H1 (cell line): ENCODE measurements at regions not wholly inside any gene's neighbourhood (a gene's known extent, or its start where the extent isn't known, plus 50 kb on each side); places are given as distances from the start of the nearest gene placed in this dataset.

Experiments used
- CTCF ChIA-PET: fragments of 300-600 bp; sonication (Branson Sonifier 250); formaldehyde crosslinking; loops from one replicate; lab custom pipeline; 2021; ENCODE audit not compliant: partially characterized antibody; lab: Charles Lee
- POLR2A ChIA-PET: fragments of 300-600 bp; sonication (Branson Sonifier 250); formaldehyde crosslinking; loops from one replicate; lab custom pipeline; 2021; ENCODE audit warnings: inconsistent platforms; ENCODE audit not compliant: partially characterized antibody; lab: Charles Lee
- DNase-seq, 2 experiments: peaks; one replicate each; pipeline versions ENCODE4 v3.0.0 to v3.0.0-alpha.2; 2010 to 2022; ENCODE audit warnings: low spot score in 2 of 2, low read depth in 1 of 2, mixed read lengths in 1 of 2
- FAIRE-seq: peaks from 2 replicates; lab custom pipeline; 2011; peaks lifted over from hg19 to GRCh38; lab: Jason Lieb, UNC
- H2AFZ ChIP-seq: 2 replicates; pipeline ENCODE4 v1.8.1; 2012; ENCODE audit warnings: low read length, inconsistent platforms
- H2AK5ac ChIP-seq: 2 replicates; pipeline ENCODE4 v1.6.1; 2013; ENCODE audit warnings: low read depth, low read length
- H2BK120ac ChIP-seq: replicated peaks from 2 replicates; pipeline ENCODE3; 2013; ENCODE audit warnings: low read depth, low read length, inconsistent platforms
- H2BK12ac ChIP-seq: 2 replicates; pipeline ENCODE4 v1.6.1; 2013; ENCODE audit warnings: low read depth, low read length
- H2BK15ac ChIP-seq: 2 replicates; pipeline ENCODE4 v1.6.1; 2013; ENCODE audit warnings: low read length
- H2BK20ac ChIP-seq: 2 replicates; pipeline ENCODE4 v1.6.1; 2013; ENCODE audit warnings: low read length
- H2BK5ac ChIP-seq: 2 replicates; pipeline ENCODE4 v1.6.1; 2013; ENCODE audit warnings: low read depth, low read length
- H3K14ac ChIP-seq: 2 replicates; pipeline ENCODE4 v1.6.1; 2013; ENCODE audit warnings: inconsistent platforms; ENCODE audit not compliant: insufficient read length
- H3K18ac ChIP-seq: 2 replicates; pipeline ENCODE4 v1.6.1; 2013; ENCODE audit warnings: low read length; ENCODE audit errors: extremely low read depth
- H3K23ac ChIP-seq: 2 replicates; pipeline ENCODE4 v1.6.1; 2013; ENCODE audit warnings: inconsistent platforms; ENCODE audit not compliant: insufficient read length
- H3K23me2 ChIP-seq: 2 replicates; pipeline ENCODE4 v1.6.1; 2013; ENCODE audit warnings: low read depth, low read length
- H3K27ac ChIP-seq: 2 replicates; pipeline ENCODE4 v1.6.1; 2011; ENCODE audit warnings: low read depth, low read length, inconsistent platforms
- H3K27me3 ChIP-seq, 4 experiments: replicated peaks in 1 of 4; 1 replicate in 1 of 4; 2 replicates in 3 of 4; pipeline versions ENCODE4 v1.6.1 to v1.8.1; 2011 to 2013; ENCODE audit warnings: low read length in 3 of 4, mild to moderate bottlenecking in 3 of 4, inconsistent platforms in 2 of 4, mixed read lengths in 2 of 4, moderate library complexity in 1 of 4; ENCODE audit not compliant: control insufficient read depth in 3 of 4, insufficient read depth in 3 of 4; ENCODE audit errors: extremely low read depth in 1 of 4
- H3K36me3 ChIP-seq, 4 experiments: 2 replicates each; pipeline versions ENCODE4 v1.6.1 to v1.8.1; 2011 to 2013; ENCODE audit warnings: mild to moderate bottlenecking in 4 of 4, low read length in 3 of 4, moderate library complexity in 2 of 4, control low read depth in 1 of 4, inconsistent platforms in 1 of 4; ENCODE audit not compliant: insufficient read depth in 4 of 4, control insufficient read depth in 2 of 4
- H3K4ac ChIP-seq: replicated peaks from 2 replicates; pipeline ENCODE3; 2013; ENCODE audit warnings: low read length, low read depth, mixed read lengths, inconsistent platforms; ENCODE audit not compliant: insufficient read length
- H3K4me1 ChIP-seq, 4 experiments: replicated peaks in 1 of 4; 1 replicate in 1 of 4; 2 replicates in 3 of 4; pipeline versions ENCODE4 v1.6.1 to v1.8.1; 2011 to 2013; ENCODE audit warnings: low read length in 3 of 4, inconsistent platforms in 2 of 4, mixed read lengths in 1 of 4; ENCODE audit not compliant: insufficient read depth in 4 of 4, control insufficient read depth in 3 of 4
- H3K4me2 ChIP-seq, 2 experiments: 2 replicates each; pipeline versions ENCODE4 v1.6.1 to v1.8.1; 2011 to 2013; ENCODE audit warnings: low read depth in 2 of 2, low read length in 2 of 2, control low read depth in 1 of 2, inconsistent platforms in 1 of 2, mild to moderate bottlenecking in 1 of 2; ENCODE audit not compliant: insufficient read depth in 1 of 2
- H3K4me3 ChIP-seq, 4 experiments: fragments of 200-600, 300-600 bp in 1 of 4; sonication (generic), shearing (Covaris generic), sonication (Bioruptor Twin) in 1 of 4; 2 replicates each; pipeline versions ENCODE4 v1.5.1 to v1.8.1; 2011 to 2016; ENCODE audit warnings: low read length in 4 of 4, low read depth in 3 of 4, control low read depth in 2 of 4, inconsistent platforms in 2 of 4, mild to moderate bottlenecking in 2 of 4, mixed read lengths in 1 of 4, moderate library complexity in 1 of 4; ENCODE audit not compliant: insufficient read depth in 2 of 4; ENCODE audit errors: extremely low read depth in 1 of 4
- H3K56ac ChIP-seq: replicated peaks from 2 replicates; pipeline ENCODE3; 2013; ENCODE audit warnings: low read depth, mild to moderate bottlenecking, mixed read lengths, low read length, inconsistent platforms; ENCODE audit not compliant: insufficient read length
- H3K79me1 ChIP-seq: 2 replicates; pipeline ENCODE4 v1.6.1; 2013; ENCODE audit warnings: low read depth, low read length, control low read depth
- H3K79me2 ChIP-seq, 2 experiments: 2 replicates each; pipeline versions ENCODE4 v1.6.1 to v1.8.1; 2012 to 2013; ENCODE audit warnings: low read length in 2 of 2, mild to moderate bottlenecking in 2 of 2, inconsistent platforms in 1 of 2; ENCODE audit not compliant: insufficient read depth in 2 of 2, control insufficient read depth in 1 of 2
- H3K9ac ChIP-seq, 4 experiments: replicated peaks in 1 of 4; 1 replicate in 1 of 4; 2 replicates in 3 of 4; pipeline versions ENCODE4 v1.6.1 to v1.8.1; 2011 to 2013; ENCODE audit warnings: low read depth in 3 of 4, low read length in 3 of 4, control low read depth in 2 of 4, mild to moderate bottlenecking in 2 of 4, moderate library complexity in 2 of 4, inconsistent platforms in 1 of 4; ENCODE audit errors: extremely low read depth in 1 of 4
- H3K9me3 ChIP-seq, 2 experiments: 2 replicates each; pipeline versions ENCODE4 v1.6.1 to v1.8.1; 2012 to 2013; ENCODE audit warnings: mild to moderate bottlenecking in 2 of 2, moderate library complexity in 2 of 2, control low read depth in 1 of 2, inconsistent platforms in 1 of 2, low read depth in 1 of 2, low read length in 1 of 2, mixed read lengths in 1 of 2; ENCODE audit not compliant: insufficient read depth in 2 of 2
- H4K20me1 ChIP-seq, 2 experiments: replicated peaks in 1 of 2; 2 replicates each; pipeline versions ENCODE3 to v1.8.1; 2011 to 2013; ENCODE audit warnings: inconsistent platforms in 2 of 2, low read length in 2 of 2, mild to moderate bottlenecking in 1 of 2; ENCODE audit not compliant: insufficient read depth in 2 of 2, control insufficient read depth in 1 of 2
- H4K5ac ChIP-seq: 2 replicates; pipeline ENCODE4 v1.6.1; 2013; ENCODE audit warnings: low read length, low read depth, mixed read lengths, inconsistent platforms; ENCODE audit not compliant: insufficient read length
- H4K8ac ChIP-seq: 2 replicates; pipeline ENCODE4 v1.8.0; 2013; ENCODE audit warnings: mild to moderate bottlenecking, moderate library complexity, low read length, inconsistent platforms; ENCODE audit not compliant: insufficient read depth; ENCODE audit errors: extremely low read depth
- H4K91ac ChIP-seq: replicated peaks from 2 replicates; pipeline ENCODE3; 2013; ENCODE audit warnings: low read length, mixed read lengths, inconsistent platforms; ENCODE audit not compliant: insufficient read length
- ASH2L ChIP-seq: fragments of 200-600, 300-600 bp; sonication (generic); IDR thresholded peaks from one replicate; pipeline ENCODE4 v1.7.1; 2017; ENCODE audit warnings: low read length
- ATF2 ChIP-seq: IDR thresholded peaks from 2 replicates; pipeline ENCODE4 v1.6.1; 2012; ENCODE audit warnings: low read length, inconsistent platforms
- BCL11A ChIP-seq, 2 experiments: IDR thresholded peaks; one replicate each; pipeline ENCODE4 v1.6.1; 2011; ENCODE audit warnings: low read depth in 2 of 2, low read length in 2 of 2, mild to moderate bottlenecking in 2 of 2
- CEBPB ChIP-seq: IDR thresholded peaks from 2 replicates; pipeline ENCODE4 v1.6.1; 2012; ENCODE audit warnings: low read depth, low read length
- CHD2 ChIP-seq: IDR thresholded peaks from 2 replicates; pipeline ENCODE4 v1.6.1; 2012; ENCODE audit warnings: low read length, improper control_type of control experiment
- GABPA ChIP-seq: IDR thresholded peaks from 2 replicates; pipeline ENCODE4 v1.6.1; 2011; ENCODE audit warnings: mild to moderate bottlenecking, low read length, moderate library complexity, borderline replicate concordance; ENCODE audit not compliant: insufficient read depth
- GTF2F1 ChIP-seq: IDR thresholded peaks from 2 replicates; pipeline ENCODE4 v1.6.1; 2012; ENCODE audit warnings: low read depth, low read length, improper control_type of control experiment, borderline replicate concordance
- MAX ChIP-seq: IDR thresholded peaks from 2 replicates; pipeline ENCODE4 v1.6.1; 2012; ENCODE audit warnings: inconsistent platforms
- PHF8 ChIP-seq: fragments of 200-600 bp; sonication (generic); conservative IDR thresholded peaks from 2 replicates; pipeline ENCODE4 v1.7.1; 2012; ENCODE audit warnings: low read depth, mild to moderate bottlenecking, inconsistent platforms, low read length, moderate library complexity
- POLR2AphosphoS5 ChIP-seq: IDR thresholded peaks from 2 replicates; pipeline ENCODE4 v1.6.1; 2011; ENCODE audit warnings: low read depth, low read length
- RXRA ChIP-seq: IDR thresholded peaks from 2 replicates; pipeline ENCODE4 v1.6.1; 2011; ENCODE audit warnings: low read depth, mild to moderate bottlenecking, low read length, moderate library complexity; ENCODE audit not compliant: insufficient read depth
- USF2 ChIP-seq: IDR thresholded peaks from 2 replicates; pipeline ENCODE4 v1.6.1; 2011; ENCODE audit warnings: low read length, improper control_type of control experiment
- WGBS, 2 experiments: shearing (Covaris generic) in 1 of 2; methylation state at CpG; one replicate each; pipeline versions ENCODE4 v1.1.6 to v1.1.7; 2013 to 2015; ENCODE audit warnings: low lambda C conversion rate in 2 of 2, mixed read lengths in 2 of 2, inconsistent platforms in 1 of 2, low coverage in 1 of 2, missing lambda C conversion rate in 1 of 2; ENCODE audit not compliant: insufficient replicate concordance in 2 of 2, insufficient coverage in 1 of 2, insufficient read length in 1 of 2; ENCODE audit errors: extremely low coverage in 1 of 2, missing lambda C conversion rate in 1 of 2; 5-methylcytosine and 5-hydroxymethylcytosine counted together

GRCh38 chr11:42169191-42169590 is 709.7 kb upstream of the LRRC4C start:
- Histone ChIP-seq H3K4ac (no peak overlapping the region), H2BK120ac (no peak overlapping the region), H4K5ac (no peak overlapping the region), H2BK12ac (no peak overlapping the region), H3K36me3 (no peaks in the 10 kb centered on the region), H3K23ac (no peak overlapping the region), H3K23me2 (no peaks in the 10 kb centered on the region), H3K27me3 (no peaks in the 10 kb centered on the region), H2BK20ac (no peak overlapping the region), H2BK5ac (no peak overlapping the region), H4K20me1 (no peaks in the 10 kb centered on the region), H4K91ac (no peak overlapping the region), H3K79me2 (no peaks in the 10 kb centered on the region), H3K14ac (no peak overlapping the region), H3K4me1 (no peaks in the 10 kb centered on the region), H2AFZ (no peak overlapping the region), H3K79me1 (no peaks in the 10 kb centered on the region), H4K8ac (no peak overlapping the region), H3K18ac (no peak overlapping the region), H3K4me3 (no peak overlapping the region), H2BK15ac (no peak overlapping the region), H3K27ac (no peak overlapping the region), H3K9me3 (no peaks in the 10 kb centered on the region), H3K9ac (no peak overlapping the region), H3K56ac (no peak overlapping the region), H3K4me2 (no peak overlapping the region), H2AK5ac (no peak overlapping the region)
- 95% methylated on average over 2 of the region's 2 CpGs; no CpG with 5 or more reads in 1 of the 2 experiments for WGBS, 2 experiments
- ChIA-PET POLR2A (no interaction called here), CTCF (no interaction called here)
- FAIRE-seq (no peak), DNase-seq (no peak)
- TF ChIP-seq ASH2L (no peak), POLR2AphosphoS5 (no peak), RXRA (no peak), GTF2F1 (no peak), CHD2 (no peak), MAX (no peak), GABPA (no peak), CEBPB (no peak), BCL11A (IDR thresholded peaks at IDR 0.05; ENCODE audit: low read depth in 2 of 2, low read length in 2 of 2) (no peak), USF2 (no peak), PHF8 (no peak), ATF2 (no peak)
